GM12878 (cell line): ENCODE measurements at regions not wholly inside any gene's neighbourhood (a gene's known extent, or its start where the extent isn't known, plus 50 kb on each side); places are given as distances from the start of the nearest gene placed in this dataset.
A peak's percentile ranks its signal among the peaks of the same experiment; 100 is the strongest.

Experiments used
- CTCF ChIP-seq, 3 experiments: IDR thresholded peaks in 2 of 3; conservative IDR thresholded peaks in 1 of 3; 2 replicates each; pipeline ENCODE4 v1.5.1; 2011; ENCODE audit warnings: low read depth in 3 of 3, low read length in 3 of 3, mild to moderate bottlenecking in 3 of 3, control low read depth in 2 of 3, moderate library complexity in 2 of 3, inconsistent platforms in 1 of 3, mixed read lengths in 1 of 3; ENCODE audit not compliant: control insufficient read depth in 2 of 3, insufficient read depth in 1 of 3; ENCODE audit errors: extremely low read depth in 1 of 3
- EGR1 ChIP-seq, 2 experiments: IDR thresholded peaks; 1 replicate in 1 of 2; 2 replicates in 1 of 2; pipeline ENCODE4 v1.6.1; 2011 to 2012; ENCODE audit warnings: low read depth in 2 of 2, low read length in 2 of 2, borderline replicate concordance in 1 of 2, mild to moderate bottlenecking in 1 of 2, moderate library complexity in 1 of 2
- EZH2 ChIP-seq: IDR thresholded peaks from 2 replicates; pipeline ENCODE4 v1.6.1; 2012; ENCODE audit warnings: low read depth, mild to moderate bottlenecking, control low read depth, inconsistent platforms, low read length, borderline replicate concordance; ENCODE audit not compliant: control insufficient read depth
- FOS ChIP-seq: IDR thresholded peaks from 3 replicates; pipeline ENCODE4 v1.6.1; 2011; ENCODE audit warnings: borderline replicate concordance; ENCODE audit not compliant: insufficient read length; ENCODE audit errors: extremely low read depth
- GABPA ChIP-seq: IDR thresholded peaks from 2 replicates; pipeline ENCODE4 v1.6.1; 2014; ENCODE audit warnings: antibody characterized with exemption, low read depth, mild to moderate bottlenecking, inconsistent platforms
- KDM1A ChIP-seq: fragments of 200-600 bp; sonication (generic); IDR thresholded peaks from 2 replicates; pipeline ENCODE4 v1.6.1; 2016; ENCODE audit warnings: borderline replicate concordance
- POLR2A ChIP-seq: IDR thresholded peaks from 2 replicates; pipeline ENCODE4 v1.6.1; 2011; ENCODE audit warnings: low read depth, mild to moderate bottlenecking, low read length
- RAD21 ChIP-seq: IDR thresholded peaks from 2 replicates; pipeline ENCODE4 v1.6.1; 2011; ENCODE audit warnings: mild to moderate bottlenecking, low read depth, low read length, moderate library complexity; ENCODE audit not compliant: insufficient read depth
- REST ChIP-seq: IDR thresholded peaks from 2 replicates; pipeline ENCODE4 v1.6.1; 2012; ENCODE audit warnings: mild to moderate bottlenecking, low read depth, low read length
- YY1 ChIP-seq: IDR thresholded peaks from 2 replicates; pipeline ENCODE4 v1.6.1; 2011; ENCODE audit warnings: low read depth, mild to moderate bottlenecking, low read length
- ZBTB33 ChIP-seq: fragments of 450-650 bp; IDR thresholded peaks from 2 replicates; pipeline ENCODE4 v1.6.1; 2017; ENCODE audit warnings: mild to moderate bottlenecking
- ZNF207 ChIP-seq: fragments of 450-650 bp; IDR thresholded peaks from 2 replicates; pipeline ENCODE4 v1.6.1; 2014; ENCODE audit warnings: antibody characterized with exemption, mild to moderate bottlenecking, borderline replicate concordance

GRCh38 chr11:122578171-122578825 is 77.2 kb upstream of the UBASH3B start:
- TF ChIP-seq CTCF (IDR thresholded peaks at IDR 0.05 in 2 of 3, conservative IDR thresholded peaks at IDR 0.05 in 1 of 3; ENCODE audit: control insufficient read depth in 2 of 3, extremely low read depth in 1 of 3, insufficient read depth in 1 of 3, low read depth in 3 of 3, low read length in 3 of 3) (peak in 1 of 3 experiments; percentile 16; a peak in 1 of 6 replicates), ZBTB33 (no peak), YY1 (no peak), EZH2 (no peak), REST (no peak), EGR1 (IDR thresholded peaks at IDR 0.05; ENCODE audit: borderline replicate concordance in 1 of 2, low read depth in 2 of 2, low read length in 2 of 2) (no peak), KDM1A (no peak), FOS (no peak), POLR2A (no peak), GABPA (no peak), ZNF207 (no peak), RAD21 (no peak)
